KMS-11 (cell line): ENCODE measurements at regions not wholly inside any gene's neighbourhood (a gene's known extent, or its start where the extent isn't known, plus 50 kb on each side); places are given as distances from the start of the nearest gene placed in this dataset.

ENCODE experiments used
- H2AFZ ChIP-seq: fragments of 200-600 bp; sonication (generic); 2 replicates; pipeline ENCODE4 v1.6.1; 2016; ENCODE audit warnings: antibody characterized with exemption, mixed run types, low read depth
- H3K27ac ChIP-seq: fragments of 200-600 bp; sonication (generic); 2 replicates; pipeline ENCODE4 v1.6.1; 2016; ENCODE audit warnings: mild to moderate bottlenecking, mixed run types
- H3K27me3 ChIP-seq: fragments of 200-600 bp; sonication (generic); 2 replicates; pipeline ENCODE4 v1.6.1; 2017; ENCODE audit warnings: mild to moderate bottlenecking, low read depth, mixed run types, moderate library complexity; ENCODE audit not compliant: insufficient read depth
- H3K36me3 ChIP-seq: fragments of 200-600 bp; sonication (generic); 2 replicates; pipeline ENCODE4 v1.6.1; 2017; ENCODE audit warnings: mild to moderate bottlenecking, mixed run types; ENCODE audit not compliant: insufficient read depth
- H3K4me1 ChIP-seq: fragments of 200-600 bp; sonication (generic); 2 replicates; pipeline ENCODE4 v1.6.1; 2016; ENCODE audit warnings: mild to moderate bottlenecking, low read depth, mixed run types; ENCODE audit not compliant: poor library complexity, severe bottlenecking
- H3K4me2 ChIP-seq: fragments of 200-600 bp; sonication (generic); 2 replicates; pipeline ENCODE4 v1.7.0; 2016; ENCODE audit warnings: mild to moderate bottlenecking, mixed run types
- H3K4me3 ChIP-seq: fragments of 200-600 bp; sonication (generic); IDR thresholded peaks from 2 replicates; pipeline ENCODE4 v1.6.1; 2017; ENCODE audit warnings: low read depth, low read length, mixed read lengths; ENCODE audit not compliant: insufficient read depth
- H3K79me2 ChIP-seq: fragments of 200-600 bp; sonication (generic); 2 replicates; pipeline ENCODE4 v1.6.1; 2016; ENCODE audit warnings: low read depth, mixed run types; ENCODE audit not compliant: insufficient read depth
- H3K9ac ChIP-seq: fragments of 200-600 bp; sonication (generic); 2 replicates; pipeline ENCODE4 v1.6.1; 2016; ENCODE audit warnings: mild to moderate bottlenecking, mixed run types
- H4K20me1 ChIP-seq: fragments of 200-600 bp; sonication (generic); 2 replicates; pipeline ENCODE4 v1.6.1; 2016; ENCODE audit warnings: mild to moderate bottlenecking, mixed run types; ENCODE audit not compliant: insufficient read depth
- TF ChIP-seq, protein P1 (sequence below): fragments of 200-600 bp; sonication (generic); conservative IDR thresholded peaks from 2 replicates; pipeline ENCODE4 v1.6.1; 2017; ENCODE audit warnings: low read depth, mild to moderate bottlenecking, antibody characterized with exemption, low read length, moderate library complexity, mixed read lengths

GRCh38 chr18:52045946-52046675 is 293.9 kb upstream of the DCC start:
- Histone ChIP-seq H3K4me3 (no peak overlapping the region), H4K20me1 (no peaks in the 10 kb centered on the region), H3K27me3 (no peaks in the 10 kb centered on the region), H3K36me3 (no peaks in the 10 kb centered on the region), H3K4me1 (no peaks in the 10 kb centered on the region), H3K79me2 (no peaks in the 10 kb centered on the region), H3K27ac (no peak overlapping the region), H3K9ac (no peak overlapping the region), H3K4me2 (no peak overlapping the region), H2AFZ (no peak overlapping the region)
- TF ChIP-seq, protein P1, sequence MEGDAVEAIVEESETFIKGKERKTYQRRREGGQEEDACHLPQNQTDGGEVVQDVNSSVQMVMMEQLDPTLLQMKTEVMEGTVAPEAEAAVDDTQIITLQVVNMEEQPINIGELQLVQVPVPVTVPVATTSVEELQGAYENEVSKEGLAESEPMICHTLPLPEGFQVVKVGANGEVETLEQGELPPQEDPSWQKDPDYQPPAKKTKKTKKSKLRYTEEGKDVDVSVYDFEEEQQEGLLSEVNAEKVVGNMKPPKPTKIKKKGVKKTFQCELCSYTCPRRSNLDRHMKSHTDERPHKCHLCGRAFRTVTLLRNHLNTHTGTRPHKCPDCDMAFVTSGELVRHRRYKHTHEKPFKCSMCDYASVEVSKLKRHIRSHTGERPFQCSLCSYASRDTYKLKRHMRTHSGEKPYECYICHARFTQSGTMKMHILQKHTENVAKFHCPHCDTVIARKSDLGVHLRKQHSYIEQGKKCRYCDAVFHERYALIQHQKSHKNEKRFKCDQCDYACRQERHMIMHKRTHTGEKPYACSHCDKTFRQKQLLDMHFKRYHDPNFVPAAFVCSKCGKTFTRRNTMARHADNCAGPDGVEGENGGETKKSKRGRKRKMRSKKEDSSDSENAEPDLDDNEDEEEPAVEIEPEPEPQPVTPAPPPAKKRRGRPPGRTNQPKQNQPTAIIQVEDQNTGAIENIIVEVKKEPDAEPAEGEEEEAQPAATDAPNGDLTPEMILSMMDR, result no peak

DNA sequence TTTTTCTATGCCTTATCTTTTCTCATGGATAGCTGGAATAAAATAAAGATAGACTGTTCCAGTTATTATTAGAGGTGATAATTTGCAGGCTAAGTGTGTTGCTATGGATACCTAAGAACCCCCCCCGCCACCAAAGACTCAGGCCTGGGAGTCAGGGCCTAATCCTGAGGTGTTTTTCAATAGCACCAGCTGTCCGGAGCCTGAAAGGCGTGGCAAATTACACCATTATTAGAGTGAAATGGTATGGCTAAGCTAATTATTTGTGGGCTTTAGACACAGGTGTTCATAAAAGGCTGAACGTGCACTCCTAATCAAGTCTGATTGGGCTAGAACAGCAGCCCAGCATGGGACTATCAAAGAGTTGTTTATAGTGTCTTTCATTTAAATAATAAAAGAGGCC is 293.2 kb upstream of the DCC start:
- TF ChIP-seq, protein P1, result no peak
- no peak overlapping the region for H3K4me2 ChIP-seq
- no peaks in the 10 kb centered on the region for H4K20me1 ChIP-seq

GRCh38 chr18:52054324-52054723 is 285.7 kb upstream of the DCC start:
- no peaks in the 10 kb centered on the region for H3K4me1 ChIP-seq
- H3K27ac ChIP-seq, result no peak overlapping the region
- H3K9ac ChIP-seq, result no peak overlapping the region
- no peaks in the 10 kb centered on the region for H3K36me3 ChIP-seq
- H2AFZ ChIP-seq, result no peak overlapping the region
- H3K4me3 ChIP-seq, result no peak overlapping the region
- H3K79me2 ChIP-seq, result no peaks in the 10 kb centered on the region
- H3K27me3 ChIP-seq, result no peaks in the 10 kb centered on the region
- TF ChIP-seq, protein P1, result no peak
- no peak overlapping the region for H3K4me2 ChIP-seq
- no peaks in the 10 kb centered on the region for H4K20me1 ChIP-seq

More for the DNA sequence above, 293.2 kb upstream of the DCC start:
- no peak overlapping the region for H3K9ac ChIP-seq
- no peak overlapping the region for H3K27ac ChIP-seq
- H3K36me3 ChIP-seq, result no peaks in the 10 kb centered on the region
- H2AFZ ChIP-seq, result no peak overlapping the region
- H3K27me3 ChIP-seq, result no peaks in the 10 kb centered on the region
- no peaks in the 10 kb centered on the region for H3K79me2 ChIP-seq
- H3K4me3 ChIP-seq, result no peak overlapping the region
- no peaks in the 10 kb centered on the region for H3K4me1 ChIP-seq

DNA sequence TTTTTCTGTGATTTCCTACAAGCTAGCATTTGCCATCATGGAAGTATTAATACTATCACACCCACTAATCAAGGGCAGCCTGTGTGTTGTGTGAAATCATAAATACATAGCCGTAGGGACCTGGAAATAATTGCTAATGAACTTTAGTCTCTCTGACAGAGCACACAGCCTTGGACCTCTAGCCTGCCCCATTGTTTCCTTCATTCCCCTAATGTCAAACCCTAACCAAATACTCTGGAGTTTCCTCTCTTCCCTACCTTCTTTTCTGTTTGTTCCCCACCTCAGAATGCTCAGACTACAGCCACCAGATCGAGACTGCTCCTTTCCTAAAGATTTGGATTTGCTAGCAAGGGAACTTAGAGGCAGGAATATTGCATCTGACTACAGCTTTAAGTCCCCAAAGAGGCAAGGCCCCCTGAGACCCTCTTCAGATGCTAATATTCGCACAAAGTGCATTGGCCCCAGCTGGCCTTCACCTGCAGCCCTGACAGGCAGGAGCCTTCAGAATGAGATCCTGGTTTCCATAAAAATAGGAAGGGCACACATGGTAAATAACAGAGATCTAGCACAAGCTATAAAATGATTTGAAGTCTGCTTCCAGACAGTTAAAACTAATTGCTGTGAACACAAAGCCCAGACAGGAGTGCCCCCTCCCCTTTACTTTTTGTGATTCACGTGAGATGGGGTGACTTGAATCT is 279.2 kb upstream of the DCC start:
- Histone ChIP-seq H3K27me3 (no peaks in the 10 kb centered on the region), H3K4me1 (no peaks in the 10 kb centered on the region), H3K4me3 (no peak overlapping the region), H3K27ac (no peak overlapping the region), H3K36me3 (no peaks in the 10 kb centered on the region), H3K4me2 (no peak overlapping the region), H2AFZ (no peak overlapping the region), H3K79me2 (no peaks in the 10 kb centered on the region), H3K9ac (no peak overlapping the region), H4K20me1 (no peaks in the 10 kb centered on the region)
- TF ChIP-seq, protein P1, result no peak
